Stimulated activated CD4-positive, alpha-beta T cell treated with anti-CD3 and anti-CD28 coated beads, Interleukin-1b, Interleukin-23, amount 100 ng/mL, for 24 hours (primary cell): ENCODE measurements at regions not wholly inside any gene's neighbourhood (a gene's known extent, or its start where the extent isn't known, plus 50 kb on each side); places are given as distances from the start of the nearest gene placed in this dataset.

Experiments used
- DNase-seq, 4 experiments: peaks; one replicate each; pipeline ENCODE4 v3.0.0-alpha.2; 2020; ENCODE audit warnings: low read depth in 4 of 4, low spot score in 1 of 4

GRCh38 chr6:1514078-1514477 is 95.6 kb upstream of the FOXC1 start:
- no peak for DNase-seq

DNA sequence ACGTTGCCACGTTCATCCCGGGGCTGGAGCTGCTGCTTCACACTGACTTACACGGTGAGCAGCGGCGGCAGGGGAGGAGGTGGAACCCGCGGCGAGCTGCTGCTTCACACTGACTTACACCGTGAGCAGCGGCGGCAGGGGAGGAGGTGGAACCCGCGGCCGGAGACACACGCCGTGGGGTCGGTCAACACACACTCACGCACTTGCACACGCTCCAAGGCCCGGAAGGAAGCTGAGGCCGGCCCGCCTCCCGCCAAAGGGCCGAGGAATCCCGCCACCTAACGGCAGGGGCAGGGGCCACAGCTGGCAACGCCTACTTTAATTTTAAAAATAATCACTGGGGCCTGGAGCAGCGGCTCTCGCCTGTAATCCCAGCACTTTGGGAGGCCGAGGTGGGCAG is 94.4 kb upstream of the FOXC1 start:
- DNase-seq = no peak

- no peak for DNase-seq
Observed at GRCh38 chr6:1515781-1516180, 93.9 kb upstream of the FOXC1 start.

DNA sequence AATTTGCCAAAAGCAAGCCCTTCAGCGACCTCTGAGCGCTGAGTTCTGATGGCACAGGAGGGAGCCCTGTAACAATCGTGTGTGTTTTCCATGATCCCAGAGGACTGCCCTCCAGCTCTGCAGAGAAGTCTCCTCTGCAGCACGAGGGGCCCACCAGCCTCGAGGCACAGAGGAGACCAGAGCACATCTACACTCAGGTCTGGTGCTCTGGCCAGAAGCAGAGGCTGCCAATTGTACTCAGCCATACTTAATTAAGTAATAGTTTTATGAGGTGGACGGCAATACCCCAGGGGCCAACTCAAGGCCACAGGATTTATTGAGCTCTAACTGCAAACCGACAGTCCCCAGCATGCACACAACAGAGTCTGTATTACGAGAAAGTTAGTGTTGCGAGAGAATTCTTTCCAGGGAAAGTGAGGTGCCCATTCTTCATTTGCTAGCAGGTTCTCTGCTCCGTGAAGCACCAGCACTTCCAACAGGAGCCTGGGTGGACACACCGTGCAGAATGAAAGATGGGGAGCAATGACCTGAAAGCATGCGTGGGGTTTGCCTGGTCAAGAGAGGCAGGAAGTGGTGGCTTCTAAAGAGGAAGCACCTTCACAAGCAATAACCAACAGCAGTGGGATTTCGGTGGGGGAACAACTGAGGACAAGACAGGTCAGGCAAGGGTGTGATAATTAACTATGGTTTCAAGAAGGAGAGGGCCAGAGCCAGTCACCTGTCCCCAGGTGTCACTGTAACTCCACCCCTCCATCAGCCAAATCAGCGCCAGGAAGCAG is 92.8 kb upstream of the FOXC1 start:
- no peak for DNase-seq

- DNase-seq = no peak
Observed at GRCh38 chr6:1518855-1519254, 90.9 kb upstream of the FOXC1 start.

GRCh38 chr6:1519597-1519996 is 90.1 kb upstream of the FOXC1 start:
- DNase-seq = no peak

DNA sequence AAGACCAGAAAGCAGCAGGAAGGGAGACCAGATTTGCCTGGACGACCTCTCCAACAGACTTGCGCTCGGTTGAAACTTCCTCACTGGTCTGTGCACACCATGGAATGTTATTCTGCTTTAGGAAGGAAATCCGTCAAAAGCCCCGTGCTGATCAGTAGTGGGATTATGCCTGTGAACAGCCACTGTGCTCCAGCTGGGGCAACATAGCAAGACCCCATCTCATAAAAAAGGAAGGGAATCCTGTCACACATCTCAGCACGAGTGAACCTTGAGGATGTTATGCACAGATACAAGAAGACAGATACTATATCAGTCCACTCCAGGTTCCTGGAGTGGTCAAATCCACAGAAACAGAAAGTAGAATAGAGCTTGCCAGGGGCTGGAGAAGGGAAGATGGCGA is 86.9 kb upstream of the FOXC1 start:
- no peak for DNase-seq

DNA sequence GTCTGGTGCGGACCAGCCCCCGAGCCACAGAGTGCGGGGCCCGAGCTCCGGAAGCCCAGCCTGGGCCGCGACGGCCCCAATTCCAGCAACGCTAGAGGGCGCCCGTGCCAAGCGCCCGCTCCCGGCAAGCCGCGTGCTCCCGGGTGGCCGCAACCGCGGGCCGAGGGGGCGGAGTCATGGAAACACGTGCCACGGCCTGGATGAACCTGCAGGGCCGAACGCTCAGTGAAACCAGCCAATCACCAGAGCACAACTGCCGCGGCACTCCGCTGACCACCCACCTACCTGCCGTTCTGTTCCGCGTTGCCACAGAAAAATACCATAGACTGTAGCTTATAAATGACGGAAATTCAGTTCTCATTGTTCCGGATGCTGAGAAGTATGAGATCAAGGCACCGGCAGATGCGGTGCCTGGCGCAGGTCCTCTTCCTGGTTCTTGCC is 85.7 kb upstream of the FOXC1 start:
- peak; percentile 38 to 73 (median 56) for DNase-seq

GRCh38 chr6:1525364-1526038 is 84.2 kb upstream of the FOXC1 start:
- DNase-seq = no peak

DNA sequence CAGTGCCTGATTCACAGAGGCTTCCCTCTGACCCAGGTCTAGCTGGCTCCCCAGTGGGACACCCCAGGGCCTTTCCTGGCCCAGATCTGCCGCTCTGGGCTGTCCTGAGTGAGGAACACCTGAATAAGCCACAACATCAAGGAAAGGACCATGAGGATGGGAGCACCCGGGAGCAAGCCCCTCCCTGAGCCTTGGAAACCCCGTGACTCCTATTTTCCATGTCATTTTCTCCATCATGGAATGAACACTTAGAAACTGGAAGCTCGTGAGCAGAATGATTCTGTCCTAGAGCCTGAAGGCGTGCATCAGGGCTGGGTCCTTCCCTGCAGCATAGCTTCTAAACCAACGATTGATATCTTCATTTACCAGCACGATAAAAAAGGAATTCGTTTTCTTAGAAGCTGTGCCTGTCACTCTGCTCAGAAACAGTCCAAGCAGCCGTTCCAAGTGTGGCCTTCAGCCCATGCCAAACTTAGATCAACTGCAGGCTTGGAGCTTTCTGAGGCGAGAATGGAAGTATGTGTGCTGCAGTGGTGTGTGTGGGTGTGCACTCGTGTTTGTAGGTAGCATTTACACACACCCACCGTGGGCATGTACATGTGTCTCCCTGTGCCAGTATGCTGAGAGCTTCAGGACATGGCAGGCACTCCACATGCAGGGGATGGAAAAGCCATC is 83.2 kb upstream of the FOXC1 start:
- no peak for DNase-seq

DNA sequence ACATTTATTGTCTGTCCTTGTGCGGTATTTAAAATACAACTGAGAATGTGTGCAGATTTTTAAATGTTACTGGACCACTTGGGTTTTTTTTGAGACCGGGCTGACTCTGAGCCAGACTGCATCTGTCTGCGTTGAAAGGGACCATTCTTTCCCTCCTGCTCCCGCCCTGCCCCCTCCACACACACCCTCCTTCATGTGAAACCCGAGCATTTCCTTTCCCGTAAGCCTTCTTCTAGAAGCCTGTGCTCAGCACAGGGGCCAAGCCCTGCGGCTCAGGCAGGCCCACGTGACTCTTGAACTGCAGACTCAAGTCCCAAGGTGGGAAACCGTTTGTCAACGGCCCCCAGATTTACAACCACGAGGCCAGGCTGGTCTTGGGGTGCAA is 82.7 kb upstream of the FOXC1 start:
- peak in 1 of 4 experiments; percentile 21 for DNase-seq

DNA sequence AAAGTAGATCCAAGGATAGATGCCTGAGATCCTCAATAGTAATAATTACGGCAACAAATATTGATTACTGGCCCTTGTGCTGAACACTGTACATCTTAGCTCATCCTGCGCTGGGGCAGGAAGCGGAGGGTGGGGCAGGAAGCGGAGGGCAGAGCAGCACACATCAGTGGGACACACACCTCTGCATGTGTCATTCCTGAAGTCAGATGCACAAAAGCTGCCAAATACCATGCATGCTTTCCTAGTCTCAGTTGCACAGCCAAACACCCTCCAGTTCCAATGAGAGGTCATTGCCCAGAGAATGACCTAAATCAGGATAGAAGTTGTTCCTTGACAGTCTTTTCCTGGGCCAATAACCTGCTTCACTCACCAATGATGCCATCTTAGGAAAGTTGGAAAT is 74.4 kb upstream of the FOXC1 start:
- DNase-seq = peak in 1 of 4 experiments; percentile 17

DNA sequence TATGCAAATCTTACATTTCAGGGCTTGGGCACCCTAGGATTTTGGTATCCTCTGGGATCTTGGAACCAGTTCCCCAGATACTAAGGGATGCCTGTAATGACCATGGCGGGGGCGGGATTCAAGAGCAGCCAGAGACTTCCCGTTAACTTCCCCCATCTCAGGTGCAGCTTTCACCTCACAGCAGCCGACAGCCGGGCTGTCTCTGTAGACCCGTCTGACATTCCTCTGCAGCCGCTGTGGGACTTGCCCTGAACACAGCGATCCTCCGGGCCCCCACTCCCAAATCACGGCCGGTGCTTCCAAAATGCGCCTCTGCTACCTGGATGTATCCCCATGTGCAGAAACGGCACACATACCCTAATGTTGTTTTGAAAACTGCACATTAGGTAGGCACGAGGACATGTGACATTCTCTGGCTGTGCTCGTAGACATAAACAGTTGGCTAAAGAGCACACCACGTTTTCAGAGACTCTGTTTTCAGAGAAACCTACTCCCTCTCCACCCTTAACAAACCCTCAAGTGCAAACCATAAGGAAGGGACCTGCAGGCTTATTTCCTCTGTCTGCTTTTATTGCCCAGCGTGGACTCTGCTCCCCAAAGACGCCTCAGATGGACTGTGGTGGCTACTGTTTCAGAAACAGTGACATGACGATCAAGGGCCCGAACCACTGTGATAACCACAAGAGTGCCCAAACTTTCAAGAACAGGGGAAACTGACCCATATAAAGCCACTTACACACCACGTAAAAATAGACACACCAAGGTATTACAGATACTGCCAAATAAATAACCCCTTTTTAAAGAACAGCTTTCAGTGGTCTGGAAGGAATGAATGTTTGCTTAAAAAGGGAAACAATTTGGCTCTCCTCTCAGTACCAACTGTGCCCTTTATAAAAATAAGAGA is 72.9 kb upstream of the FOXC1 start:
- no peak for DNase-seq

GRCh38 chr6:1538369-1538768 is 71.3 kb upstream of the FOXC1 start:
- DNase-seq = no peak

DNA sequence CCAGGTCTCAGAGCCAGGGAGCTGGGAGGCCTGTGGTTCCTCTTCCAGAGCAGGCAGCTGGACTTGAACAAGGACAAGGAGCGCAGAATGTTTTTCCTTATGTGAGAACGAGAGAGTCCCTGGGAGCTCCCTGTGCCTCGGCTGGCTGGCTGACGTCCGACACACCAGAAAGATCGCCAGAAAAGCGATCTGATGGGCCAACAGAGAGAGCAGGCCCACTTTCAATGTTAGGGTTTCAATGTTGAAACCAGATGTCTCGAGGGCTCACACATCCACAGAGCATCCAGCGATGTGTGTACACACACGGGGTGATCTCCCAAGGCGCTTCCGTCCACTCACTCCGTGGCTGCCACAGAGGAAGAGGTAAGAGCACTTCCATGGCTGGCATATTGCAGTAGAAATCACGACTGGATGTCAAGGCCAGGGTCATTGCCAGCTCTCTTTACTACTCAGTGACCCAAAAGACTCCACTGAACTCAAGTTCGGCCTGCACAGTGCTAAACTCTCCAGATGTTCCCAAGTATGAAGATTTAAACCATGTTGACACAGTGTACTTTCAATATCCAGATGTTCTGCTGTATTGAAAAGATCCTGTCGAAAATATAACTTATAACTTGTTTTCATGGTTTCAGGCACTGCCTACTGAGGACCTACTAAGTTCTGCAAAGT is 70.8 kb upstream of the FOXC1 start:
- DNase-seq = no peak

- no peak for DNase-seq
Observed at GRCh38 chr6:1540864-1541521, 68.7 kb upstream of the FOXC1 start.

DNA sequence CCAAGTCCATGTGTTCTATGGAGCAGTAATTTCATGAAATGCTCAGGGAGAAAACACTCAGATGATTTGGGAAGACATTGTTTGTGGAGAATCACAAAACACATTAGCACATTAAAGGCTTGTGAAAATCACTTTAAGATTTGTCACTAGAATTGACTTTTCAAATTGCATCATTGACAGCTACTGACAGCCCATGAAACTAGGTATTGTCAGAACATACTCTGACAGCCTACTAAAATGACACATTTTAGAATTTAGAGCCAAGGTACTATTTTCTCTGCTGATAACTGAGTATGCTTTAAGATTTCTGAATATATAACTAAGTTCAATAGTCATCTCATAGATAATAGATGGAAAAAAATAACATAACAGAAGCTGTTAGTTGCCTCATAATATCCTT is 67.4 kb upstream of the FOXC1 start:
- DNase-seq = no peak

DNA sequence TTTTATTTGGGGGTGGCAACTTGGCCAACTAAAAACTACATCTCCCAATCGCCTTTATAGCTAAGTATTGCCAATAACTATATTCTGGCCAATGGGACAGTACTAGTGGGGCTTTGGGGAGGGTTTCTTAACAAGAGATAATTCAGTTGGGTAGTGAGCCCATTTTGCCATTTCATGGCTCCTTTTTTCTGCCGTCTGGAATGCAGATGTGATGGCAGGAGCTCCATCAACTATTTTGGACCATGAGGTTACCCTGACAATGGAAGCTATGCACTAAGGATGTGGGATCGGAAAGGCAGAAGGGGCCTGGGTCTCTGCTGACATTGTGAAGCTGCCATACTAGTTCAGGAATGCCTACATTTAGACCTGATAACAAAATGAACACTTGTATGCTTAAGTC is 67.0 kb upstream of the FOXC1 start:
- DNase-seq = no peak

GRCh38 chr6:1544000-1544399 is 65.7 kb upstream of the FOXC1 start:
- no peak for DNase-seq

DNA sequence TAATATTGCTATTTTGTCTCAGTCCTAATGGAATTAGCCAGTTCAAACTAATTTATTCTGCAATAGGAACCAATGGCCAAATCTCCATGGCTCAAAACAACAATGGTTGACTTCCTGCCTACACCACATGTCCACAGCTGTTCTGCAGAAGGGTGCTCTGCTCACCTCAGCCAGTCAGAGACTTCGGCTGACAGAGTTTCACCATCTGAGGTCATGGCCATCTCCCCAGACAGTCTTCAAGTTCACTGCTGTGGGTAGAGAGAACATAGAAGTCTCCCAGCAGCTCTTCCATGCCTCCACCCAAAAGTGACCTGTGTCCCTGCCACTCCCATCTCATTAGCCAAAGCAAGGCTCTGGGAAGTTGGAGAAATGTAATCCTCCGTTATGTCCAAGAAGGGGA is 65.1 kb upstream of the FOXC1 start:
- no peak for DNase-seq
